Neural progenitor cell (in vitro differentiated cells): ENCODE measurements at regions not wholly inside any gene's neighbourhood (a gene's known extent, or its start where the extent isn't known, plus 50 kb on each side); places are given as distances from the start of the nearest gene placed in this dataset.

Experiments
- CTCF ChIP-seq: fragments of 200-600 bp; sonication (generic); IDR thresholded peaks from 2 replicates; pipeline ENCODE4 v1.5.1; 2017; ENCODE audit warnings: antibody characterized with exemption, mild to moderate bottlenecking
- EZH2 ChIP-seq: fragments of 200-600 bp; sonication (generic); IDR thresholded peaks from 2 replicates; pipeline ENCODE4 v1.6.1; 2017; ENCODE audit warnings: antibody characterized with exemption, mild to moderate bottlenecking, moderate library complexity
- EZH2phosphoT487 ChIP-seq: fragments of 200-600 bp; sonication (generic); IDR thresholded peaks from 2 replicates; pipeline ENCODE4 v1.6.1; 2017; ENCODE audit warnings: antibody characterized with exemption

DNA sequence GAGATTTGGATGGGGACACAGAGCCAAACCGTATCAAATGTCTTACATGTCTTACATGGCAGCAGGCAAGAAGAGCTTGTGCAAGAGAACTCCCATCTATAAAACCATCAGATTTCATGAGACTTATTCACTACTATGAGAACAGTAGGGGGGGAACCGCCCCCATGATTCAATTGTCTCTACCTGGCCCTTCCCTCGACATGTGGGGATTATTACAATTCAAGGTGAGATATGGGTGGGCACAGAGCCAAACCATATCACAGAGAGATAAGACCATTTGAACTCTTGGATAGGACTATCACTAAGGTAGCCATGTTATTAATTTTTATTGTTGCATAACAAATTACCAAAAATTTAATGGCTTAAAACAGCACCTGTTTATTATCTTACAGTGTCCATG, 611.7 kb downstream of the SOX6 start:
- TF ChIP-seq CTCF (no peak), EZH2 (no peak), EZH2phosphoT487 (no peak)
